Stimulated activated CD4-positive, alpha-beta T cell treated with anti-CD3 and anti-CD28 coated beads, Interleukin-4, amount 100 ng/mL, for 1 hour (primary cell): ENCODE measurements at regions not wholly inside any gene's neighbourhood (a gene's known extent, or its start where the extent isn't known, plus 50 kb on each side); places are given as distances from the start of the nearest gene placed in this dataset.
"Not testable (repeated sequence)": the region's sequence is repeated elsewhere in the genome, so short reads cannot be mapped to it uniquely, and the experiment has no call there.

ENCODE experiments used
- DNase-seq: peaks from one replicate; pipeline ENCODE4 v3.0.0-alpha.2; 2020

GRCh38 chr4:160125576-160126287, 1022.9 kb downstream of the RAPGEF2 start:
- DNase-seq, result not testable (repeated sequence)

DNA sequence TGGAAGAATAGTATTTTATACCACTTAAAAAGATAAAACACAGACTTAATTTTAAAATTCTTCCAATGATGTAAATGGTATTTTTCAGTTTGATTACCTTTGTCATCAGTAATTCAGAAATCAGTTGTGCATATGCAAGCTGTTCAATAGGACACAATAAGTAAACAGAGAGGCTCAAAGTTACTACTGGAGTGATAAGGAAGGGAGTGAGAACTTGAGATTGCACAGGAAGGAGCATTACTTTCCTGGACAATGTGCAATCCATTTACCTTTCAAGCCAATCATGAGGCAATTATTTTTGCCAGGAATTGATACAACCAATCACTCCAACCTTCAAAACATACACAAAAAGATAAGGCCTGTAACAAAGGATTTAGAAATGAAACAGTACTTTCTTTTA, 1024.3 kb downstream of the RAPGEF2 start:
- no peak for DNase-seq

DNA sequence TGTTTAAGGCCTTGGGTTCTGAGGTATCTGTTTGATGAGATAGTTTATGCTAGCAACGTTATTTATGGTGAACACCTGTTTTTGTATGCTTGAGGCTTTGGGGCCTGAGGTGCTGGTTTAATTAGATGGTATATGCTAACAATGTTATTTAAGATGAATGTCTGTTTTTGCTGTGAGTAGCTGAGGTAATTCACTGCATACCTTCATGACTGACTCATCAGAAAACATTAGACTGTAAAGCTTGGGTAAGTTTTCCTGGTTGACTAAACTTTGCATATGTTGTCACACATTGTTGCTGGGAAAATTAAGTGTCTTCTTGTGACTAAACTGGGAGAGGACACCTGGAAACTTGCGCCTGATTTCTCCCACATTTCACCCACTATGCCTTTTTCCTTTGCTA, 1026.6 kb downstream of the RAPGEF2 start:
- no peak for DNase-seq

DNA sequence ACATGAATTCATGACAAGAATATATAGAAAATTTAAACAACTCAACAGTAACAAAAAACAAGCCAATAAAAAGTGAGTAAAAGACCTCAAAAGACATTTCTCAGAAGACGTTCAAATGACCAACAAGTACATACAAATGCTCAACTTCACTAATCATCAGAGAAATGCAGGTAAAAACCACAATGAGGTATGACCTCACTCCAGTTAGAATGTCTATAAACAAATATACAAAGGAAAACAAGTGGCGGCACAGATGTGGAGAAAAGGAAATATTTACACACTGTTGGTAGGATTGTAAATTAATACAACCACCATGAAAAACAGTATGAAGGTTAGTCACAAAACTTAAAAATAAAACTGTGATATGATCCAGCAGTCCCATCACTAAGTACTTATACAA, 1033.1 kb downstream of the RAPGEF2 start:
- no peak for DNase-seq

DNA sequence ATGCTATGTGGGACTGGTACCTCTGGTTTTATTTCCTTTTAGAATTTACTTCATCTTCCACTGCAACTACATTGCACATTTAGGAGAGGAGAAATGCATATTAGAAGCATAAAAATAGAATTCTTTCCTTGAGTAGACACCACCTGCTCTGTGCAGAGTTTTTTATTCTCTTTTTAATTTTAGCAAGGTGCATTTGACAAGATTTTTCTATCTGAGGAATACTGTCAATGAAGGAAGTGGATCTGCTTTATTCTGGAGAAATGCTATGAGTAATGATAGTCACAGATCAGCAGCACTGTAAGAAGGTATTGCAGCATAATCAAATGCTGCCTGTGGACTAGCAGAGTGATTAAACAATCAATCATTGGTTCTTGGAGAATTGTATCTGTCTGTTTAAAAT, 1038.3 kb downstream of the RAPGEF2 start:
- DNase-seq, result no peak

DNA sequence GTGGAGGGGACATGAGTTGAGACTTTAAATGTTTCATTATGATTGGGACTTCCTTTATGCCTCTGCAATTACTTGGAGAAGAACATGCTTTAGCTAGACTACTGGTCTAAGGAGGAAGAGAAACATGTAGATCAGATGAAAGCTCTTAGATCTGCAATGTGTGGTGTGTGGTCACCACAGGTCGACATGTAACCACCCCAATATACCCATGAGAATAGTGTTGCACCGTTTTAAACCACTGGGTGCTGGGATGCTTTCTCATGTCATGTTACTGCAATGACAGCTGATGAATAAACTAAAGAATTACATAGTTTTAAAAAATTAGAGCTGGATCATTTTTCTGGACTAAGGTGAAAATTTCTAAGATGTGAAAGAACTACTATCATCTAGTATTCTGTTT, 1039.7 kb downstream of the RAPGEF2 start:
- no peak for DNase-seq

DNA sequence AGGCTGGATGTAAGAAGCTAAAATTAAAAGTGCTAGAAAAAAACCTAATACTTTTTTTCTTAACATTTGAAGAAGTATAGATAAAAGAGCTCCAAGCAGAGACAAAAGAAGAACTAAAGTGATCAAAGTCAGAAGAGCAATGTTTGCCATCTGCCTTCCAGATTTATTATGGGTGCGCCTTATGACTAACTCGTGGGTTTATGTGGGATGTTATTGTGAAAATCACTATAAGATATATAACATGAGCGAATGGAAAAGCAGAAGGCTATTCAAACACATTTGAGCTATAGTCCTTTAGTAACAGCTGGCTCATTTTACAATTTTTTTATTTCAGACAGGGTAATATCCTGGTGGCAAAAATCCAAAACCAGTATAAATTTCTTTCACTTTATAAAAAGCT, 1040.7 kb downstream of the RAPGEF2 start:
- no peak for DNase-seq

GRCh38 chr4:160159457-160159856, 1056.6 kb downstream of the RAPGEF2 start:
- no peak for DNase-seq

DNA sequence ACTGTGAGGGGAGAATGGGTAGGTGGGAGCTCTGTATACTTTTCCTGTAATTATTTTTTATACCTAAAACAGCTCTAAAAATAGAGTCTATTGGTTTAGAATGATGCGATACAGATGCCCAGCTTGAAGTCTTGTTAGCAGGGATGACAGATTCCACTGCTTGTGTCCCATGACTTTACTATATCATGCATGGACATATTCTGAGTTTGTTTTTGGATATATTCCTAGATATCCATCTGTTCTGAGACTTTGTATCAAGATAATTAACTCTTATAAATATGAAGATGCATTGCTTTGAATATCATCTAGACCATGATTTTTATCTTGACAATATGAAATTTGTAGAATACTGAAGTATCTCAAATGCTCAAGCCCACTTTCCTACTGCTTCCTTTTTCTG, 1058.1 kb downstream of the RAPGEF2 start:
- no peak for DNase-seq

GRCh38 chr4:160175064-160175643, 1072.3 kb downstream of the RAPGEF2 start:
- no peak for DNase-seq

DNA sequence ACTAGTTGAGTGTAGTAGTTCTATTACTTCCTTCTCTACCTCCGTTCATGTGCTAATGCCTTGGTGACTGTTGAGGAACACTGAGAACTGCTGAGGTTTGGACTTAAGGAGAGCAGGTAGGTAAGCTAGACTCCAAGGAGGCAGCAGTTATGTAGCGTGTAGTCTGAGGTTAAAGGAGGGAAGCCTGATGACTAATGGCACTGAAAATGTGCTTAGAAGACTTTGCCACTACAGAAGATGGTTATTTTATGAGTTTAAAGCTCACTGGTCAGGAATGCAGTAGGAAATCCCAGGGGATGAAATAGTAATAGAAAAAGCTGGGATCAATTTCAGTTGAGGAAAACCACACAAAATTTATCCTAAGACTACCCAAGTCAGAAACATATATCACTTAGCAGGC, 1077.3 kb downstream of the RAPGEF2 start:
- DNase-seq, result no peak

DNA sequence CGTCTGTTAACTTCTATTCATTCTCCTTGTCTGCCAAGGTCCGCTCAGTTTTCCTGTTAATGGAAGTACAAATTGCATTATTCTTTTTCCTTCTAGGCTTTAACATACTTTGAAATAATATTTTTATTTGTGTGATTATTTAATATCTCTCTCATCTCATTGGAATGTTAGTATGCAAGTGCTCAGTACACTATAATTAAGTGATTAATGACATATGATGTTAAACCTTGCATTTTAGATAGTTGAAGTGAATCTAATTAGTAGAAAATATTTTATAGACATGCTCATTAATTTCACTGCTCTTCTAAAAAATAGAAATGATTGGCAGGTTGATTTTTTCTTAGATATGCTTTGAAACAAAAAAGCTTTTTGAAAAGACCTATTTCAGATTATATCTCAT, 1079.8 kb downstream of the RAPGEF2 start:
- no peak for DNase-seq

- no peak for DNase-seq
These were observed 1082.0 kb downstream of the RAPGEF2 start for GRCh38 chr4:160184884-160185283.

GRCh38 chr4:160193787-160194186, 1090.9 kb downstream of the RAPGEF2 start:
- DNase-seq, result no peak

DNA sequence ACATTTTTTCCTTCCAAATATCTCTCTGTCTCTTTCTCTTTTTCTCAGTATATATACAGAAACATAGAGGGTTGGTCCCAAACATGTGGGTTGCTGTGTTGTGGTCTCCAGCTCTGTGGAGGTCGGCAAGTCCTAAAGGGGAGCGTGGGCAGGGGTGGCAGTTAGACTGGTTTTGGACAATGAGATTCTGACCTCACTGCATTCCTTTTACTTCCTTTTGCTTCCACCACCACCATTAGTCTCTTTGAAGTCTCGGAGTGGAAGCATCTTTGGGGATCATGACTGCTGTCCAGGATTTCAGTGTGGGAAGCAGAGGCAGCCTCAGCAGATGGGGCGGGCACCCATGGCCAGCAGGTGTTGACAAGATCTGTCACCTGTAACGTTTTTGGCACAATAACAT, 1091.8 kb downstream of the RAPGEF2 start:
- no peak for DNase-seq

DNA sequence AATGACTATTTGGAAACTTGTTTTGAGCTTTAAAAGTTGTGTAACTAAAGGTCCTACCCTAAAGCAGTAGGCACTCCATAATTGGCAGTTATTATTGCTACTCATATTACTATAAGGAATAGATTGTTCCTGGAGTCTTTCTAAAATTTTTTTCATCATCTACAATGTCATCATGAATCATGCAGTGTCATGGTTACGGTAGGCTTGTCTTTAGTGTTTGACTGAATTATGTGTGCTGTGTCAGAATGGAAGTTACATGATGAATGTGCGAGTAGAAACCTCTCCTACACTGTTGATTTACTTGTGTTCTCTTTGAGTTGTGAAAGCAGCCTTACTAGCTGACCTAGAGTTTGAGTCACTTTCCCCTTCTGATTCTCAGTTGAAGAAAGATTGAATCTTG, 1099.9 kb downstream of the RAPGEF2 start:
- no peak for DNase-seq

- DNase-seq, result no peak
These were observed 1109.2 kb downstream of the RAPGEF2 start for GRCh38 chr4:160212078-160212477.

DNA sequence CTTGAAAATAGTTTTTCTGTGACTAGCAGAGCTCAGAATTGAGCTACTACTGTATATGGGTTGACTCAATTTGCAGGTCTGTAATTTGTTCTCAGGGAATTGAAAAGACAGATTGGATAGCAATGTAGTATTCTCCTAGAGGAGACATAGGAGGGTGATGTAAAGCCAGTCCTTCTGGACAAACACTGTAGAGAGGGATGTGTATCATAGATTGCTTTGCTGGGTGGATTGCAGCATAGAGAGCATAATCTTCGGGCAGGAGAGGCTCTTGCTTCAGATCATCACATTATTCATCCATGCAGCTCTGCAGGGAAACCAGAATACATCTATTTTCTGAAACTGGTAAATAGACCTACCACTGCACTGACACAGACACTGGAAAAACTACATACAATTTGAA, 1110.5 kb downstream of the RAPGEF2 start:
- no peak for DNase-seq

GRCh38 chr4:160217352-160217751, 1114.5 kb downstream of the RAPGEF2 start:
- no peak for DNase-seq

DNA sequence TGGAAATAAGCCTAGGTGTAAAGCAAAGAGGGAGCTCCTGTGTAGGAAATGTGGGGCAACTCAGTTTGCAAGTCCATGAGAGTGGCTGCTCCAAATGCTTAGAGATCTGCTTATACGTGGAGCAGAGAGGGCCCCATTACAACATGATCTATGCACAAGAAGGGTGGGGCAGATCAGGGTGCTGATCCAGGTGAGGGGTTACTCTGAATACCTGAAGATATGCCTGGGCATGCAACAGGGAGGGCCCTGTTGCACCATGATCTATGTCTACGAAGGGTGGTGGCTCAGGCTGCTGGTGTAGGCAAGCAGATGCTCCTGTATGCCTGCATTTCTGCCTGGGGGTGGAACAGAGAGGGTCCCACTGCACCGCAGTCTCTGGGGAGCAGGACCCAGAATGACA, 1121.2 kb downstream of the RAPGEF2 start:
- DNase-seq, result no peak

DNA sequence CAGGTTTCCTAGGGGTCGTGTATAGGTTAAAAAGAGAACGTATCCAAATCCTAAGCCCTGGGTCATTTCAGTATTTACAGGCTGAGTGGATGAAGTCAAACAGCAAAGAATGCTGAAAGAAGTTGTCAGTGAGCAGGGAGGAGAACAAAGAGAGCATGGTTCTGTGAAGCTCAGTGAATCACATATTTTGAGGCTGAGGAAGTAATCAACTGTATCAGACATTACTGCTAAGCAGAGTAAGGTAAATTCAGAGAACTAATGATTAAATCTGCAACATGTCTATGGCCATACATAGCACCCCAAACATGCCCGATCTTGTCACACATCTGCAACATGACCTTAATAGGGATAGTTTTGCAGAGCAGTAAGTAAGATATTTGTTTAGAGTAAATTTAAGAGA, 1130.3 kb downstream of the RAPGEF2 start:
- DNase-seq, result no peak

- no peak for DNase-seq
These were observed 1132.4 kb downstream of the RAPGEF2 start for GRCh38 chr4:160235285-160235684.

DNA sequence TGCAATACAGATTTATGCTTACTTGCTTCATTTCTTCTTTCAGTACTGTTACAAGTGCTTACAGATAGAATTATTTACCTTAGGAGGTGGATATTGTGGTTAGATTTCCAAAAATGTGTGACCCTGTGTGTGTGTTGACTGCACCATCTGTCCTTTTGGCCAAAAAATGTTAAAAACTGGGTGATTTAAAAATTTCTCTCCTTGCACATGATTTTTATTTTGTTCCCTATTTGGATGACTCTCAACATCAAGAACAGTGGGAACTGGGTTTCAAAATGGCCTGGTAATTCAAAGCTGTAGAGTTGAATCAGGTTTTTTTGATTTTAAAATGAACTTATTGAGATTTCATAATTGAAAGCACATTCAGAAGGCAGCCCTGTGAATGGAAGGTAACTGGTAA, 1132.9 kb downstream of the RAPGEF2 start:
- DNase-seq, result no peak

DNA sequence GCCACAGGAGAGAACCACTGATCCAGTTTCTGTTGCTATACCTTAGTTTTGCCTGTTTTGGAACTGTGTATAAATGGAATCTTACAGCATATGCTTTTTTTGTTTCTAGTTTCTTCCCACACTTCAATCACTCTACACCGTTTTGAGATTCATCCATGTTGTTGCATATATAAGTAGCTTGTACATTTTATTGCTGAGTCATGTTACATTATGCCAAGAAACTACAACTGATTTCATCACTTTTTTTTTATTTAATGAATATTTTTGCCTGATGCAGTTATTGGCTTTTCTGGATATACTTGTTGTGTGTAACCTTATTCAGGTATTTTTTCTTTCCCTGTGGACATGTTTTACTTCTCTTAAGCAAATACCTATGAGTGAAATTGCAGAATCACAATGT, 1135.9 kb downstream of the RAPGEF2 start:
- no peak for DNase-seq

DNA sequence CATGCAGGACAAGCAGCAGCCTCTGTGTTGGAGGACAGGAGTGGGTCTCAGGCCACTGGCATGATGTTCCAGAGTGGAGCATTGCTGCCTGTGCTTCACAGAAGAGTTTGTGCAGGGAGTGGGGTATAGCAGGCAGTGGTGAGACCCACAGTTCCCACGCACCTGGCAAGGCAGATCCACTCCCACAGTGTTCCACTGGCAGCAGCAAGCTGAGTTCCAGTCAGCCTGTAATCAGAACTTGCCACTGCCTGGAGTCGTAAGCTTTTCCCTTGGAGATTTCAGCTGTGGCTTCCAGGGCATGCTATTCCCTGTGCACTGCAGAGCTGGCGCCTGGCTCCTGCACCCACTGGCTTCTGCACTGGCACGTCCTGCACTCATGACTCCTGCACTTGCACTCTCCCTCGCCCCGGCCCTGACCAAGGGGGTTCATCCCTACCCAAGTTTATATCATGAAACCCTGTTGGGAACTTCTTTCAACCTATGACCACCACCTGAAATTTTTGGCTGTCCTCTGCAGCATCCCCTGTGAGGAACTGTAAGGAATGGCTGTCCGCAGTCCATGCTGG, 1144.3 kb downstream of the RAPGEF2 start:
- DNase-seq, result no peak
